Breast epithelium (tissue), 4 donors: ENCODE measurements at regions not wholly inside any gene's neighbourhood (a gene's known extent, or its start where the extent isn't known, plus 50 kb on each side); places are given as distances from the start of the nearest gene placed in this dataset.

Experiments
- DNase-seq, 2 donors: peaks; one replicate each; pipeline ENCODE4 v3.0.0-alpha.2; 2019; ENCODE audit warnings: low spot score in 2 of 2
- H3K27ac ChIP-seq, 2 donors: fragments of 200-600 bp; sonication (generic) in 1 of 2; one replicate each; pipeline ENCODE4 v1.5.1; 2016 to 2019; ENCODE audit warnings: mild to moderate bottlenecking in 1 of 2
- H3K27me3 ChIP-seq, 2 donors: fragments of 200-600 bp; sonication (generic) in 1 of 2; one replicate each; pipeline versions ENCODE4 v1.5.1 to v1.6.0; 2017 to 2019; ENCODE audit warnings: control low read depth in 1 of 2, mild to moderate bottlenecking in 1 of 2
- H3K36me3 ChIP-seq: fragments of 200-600 bp; one replicate; pipeline ENCODE4 v1.5.1; 2019
- H3K4me1 ChIP-seq, 2 donors: fragments of 200-600 bp; sonication (generic); one replicate each; pipeline ENCODE4 v1.5.1; 2016 to 2019; ENCODE audit warnings: control low read depth in 1 of 2
- H3K4me3 ChIP-seq, 3 donors: fragments of 200-600 bp; sonication (generic); 1 replicate in 2 of 3; 2 replicates in 1 of 3; pipeline ENCODE4 v1.5.1; 2016 to 2019; ENCODE audit warnings: mild to moderate bottlenecking in 3 of 3, moderate library complexity in 2 of 3
- H3K9me3 ChIP-seq, 2 donors: fragments of 200-600 bp; sonication (generic) in 1 of 2; one replicate each; pipeline ENCODE4 v1.5.1; 2016 to 2019; ENCODE audit warnings: control low read depth in 1 of 2
- CTCF ChIP-seq, 3 donors: fragments of 450-650 bp; IDR thresholded peaks; one replicate each; pipeline ENCODE4 v1.5.1; 2016 to 2017; ENCODE audit warnings: antibody characterized with exemption in 3 of 3, mild to moderate bottlenecking in 3 of 3, moderate library complexity in 3 of 3
- POLR2A ChIP-seq: fragments of 450-650 bp; IDR thresholded peaks from one replicate; pipeline ENCODE4 v1.6.1; 2016; ENCODE audit warnings: antibody characterized with exemption, mild to moderate bottlenecking, moderate library complexity
- POLR2AphosphoS5 ChIP-seq, 3 donors: sonication (generic); formaldehyde crosslinking; IDR thresholded peaks; one replicate each; pipeline ENCODE4 v1.6.1; 2017; ENCODE audit warnings: antibody characterized with exemption in 3 of 3
- intact Hi-C: fragments of 100-400 bp; cut with DNase I; formaldehyde crosslinking; loops from one replicate; pipeline ENCODE4 v1.15.1; 2023; ENCODE audit warnings: low total_unique reads

GRCh38 chr17:36857698-36858097 lies 79.6 kb upstream of the LHX1 start:
- H3K4me1 ChIP-seq, result no peaks in the 10 kb centered on the region
- no peak overlapping the region for H3K27ac ChIP-seq
- no peaks in the 10 kb centered on the region for H3K9me3 ChIP-seq
- TF ChIP-seq POLR2AphosphoS5 (IDR thresholded peaks at IDR 0.05) (no peak), CTCF (IDR thresholded peaks at IDR 0.05) (no peak), POLR2A (no peak)
- no peak for DNase-seq
- no peak overlapping the region for H3K4me3 ChIP-seq
- intact Hi-C loops, result no loop called here
- H3K27me3 ChIP-seq, result peaks cover 0 to 49% of the 10 kb centered on the region in 2 donors
- H3K36me3 ChIP-seq, result no peaks in the 10 kb centered on the region

GRCh38 chr17:36858119-36859002 lies 78.9 kb upstream of the LHX1 start:
- Histone ChIP-seq H3K9me3 (no peaks in the 10 kb centered on the region), H3K27me3 (peaks cover 0 to 49% of the 10 kb centered on the region in 2 donors), H3K4me1 (no peaks in the 10 kb centered on the region), H3K36me3 (no peaks in the 10 kb centered on the region), H3K4me3 (no peak overlapping the region), H3K27ac (no peak overlapping the region)
- no peak for DNase-seq
- TF ChIP-seq POLR2A (no peak), CTCF (IDR thresholded peaks at IDR 0.05) (no peak), POLR2AphosphoS5 (IDR thresholded peaks at IDR 0.05) (no peak)
- intact Hi-C loops, result no loop called here

- Histone ChIP-seq H3K36me3 (no peaks in the 10 kb centered on the region), H3K4me1 (no peaks in the 10 kb centered on the region), H3K27me3 (peaks cover 0 to 49% of the 10 kb centered on the region in 2 donors), H3K4me3 (no peak overlapping the region), H3K27ac (no peak overlapping the region), H3K9me3 (no peaks in the 10 kb centered on the region)
- TF ChIP-seq POLR2AphosphoS5 (IDR thresholded peaks at IDR 0.05) (no peak), POLR2A (no peak), CTCF (IDR thresholded peaks at IDR 0.05) (no peak)
- DNase-seq, result no peak
- intact Hi-C loops, result no loop called here
Measured at GRCh38 chr17:36859003-36859300, 78.3 kb upstream of the LHX1 start.

DNA sequence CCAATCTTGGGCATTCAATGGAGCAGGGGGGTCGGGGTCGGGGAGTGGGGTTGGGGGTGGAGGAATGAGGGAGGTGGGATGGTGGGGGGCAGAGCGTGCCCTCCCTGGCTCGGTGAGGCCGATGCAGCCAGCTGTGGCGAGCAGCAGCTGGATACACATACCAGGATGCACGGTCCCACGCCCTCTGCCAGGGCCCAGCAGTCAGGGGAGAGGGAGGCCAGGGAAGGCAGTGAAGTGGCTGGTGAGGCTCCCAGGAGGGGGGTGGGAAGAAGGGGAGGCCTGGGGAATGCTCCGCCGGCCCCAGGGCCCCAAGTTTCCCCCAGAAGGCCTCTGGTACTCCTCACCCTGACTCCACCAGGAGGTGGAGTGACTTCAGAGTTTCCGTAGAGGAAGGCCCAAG lies 77.6 kb upstream of the LHX1 start:
- Histone ChIP-seq H3K9me3 (no peaks in the 10 kb centered on the region), H3K27me3 (peaks cover 0 to 51% of the 10 kb centered on the region in 2 donors), H3K27ac (no peak overlapping the region), H3K4me3 (no peak overlapping the region), H3K36me3 (no peaks in the 10 kb centered on the region), H3K4me1 (no peaks in the 10 kb centered on the region)
- no peak for DNase-seq
- intact Hi-C loops, result no loop called here
- no peak for TF ChIP-seq POLR2AphosphoS5 (IDR thresholded peaks at IDR 0.05)
- TF ChIP-seq POLR2A, result no peak
- TF ChIP-seq CTCF (IDR thresholded peaks at IDR 0.05), result no peak

GRCh38 chr17:36861531-36861930 lies 75.7 kb upstream of the LHX1 start:
- no peaks in the 10 kb centered on the region for H3K4me1 ChIP-seq
- TF ChIP-seq POLR2AphosphoS5 (IDR thresholded peaks at IDR 0.05) (no peak), CTCF (IDR thresholded peaks at IDR 0.05) (no peak), POLR2A (no peak)
- no peak overlapping the region for H3K4me3 ChIP-seq
- no peak for DNase-seq
- H3K27me3 ChIP-seq, result peaks cover 0 to 33% of the 10 kb centered on the region in 2 donors
- no peak overlapping the region for H3K27ac ChIP-seq
- no peaks in the 10 kb centered on the region for H3K9me3 ChIP-seq
- intact Hi-C loops, result no loop called here
- no peaks in the 10 kb centered on the region for H3K36me3 ChIP-seq
